Thyroid gland (tissue), 4 donors: ENCODE measurements at regions not wholly inside any gene's neighbourhood (a gene's known extent, or its start where the extent isn't known, plus 50 kb on each side); places are given as distances from the start of the nearest gene placed in this dataset.
"Not testable (repeated sequence)": the region's sequence is repeated elsewhere in the genome, so short reads cannot be mapped to it uniquely, and the experiment has no call there.

Experiments used
- DNase-seq, 2 donors: peaks; one replicate each; pipeline ENCODE4 v3.0.0-alpha.2; 2019
- H3K27ac ChIP-seq, 3 donors: fragments of 200-600 bp; sonication (generic); 1 replicate in 2 of 3; 2 replicates in 1 of 3; pipeline ENCODE4 v1.5.1; 2016 to 2019; ENCODE audit warnings: mild to moderate bottlenecking in 1 of 3, moderate library complexity in 1 of 3
- H3K27me3 ChIP-seq: fragments of 200-600 bp; sonication (generic); one replicate; pipeline ENCODE4 v1.5.1; 2019
- H3K36me3 ChIP-seq, 2 donors: fragments of 200-600 bp; sonication (generic); one replicate each; pipeline ENCODE4 v1.5.1; 2016 to 2019
- H3K4me1 ChIP-seq, 2 donors: fragments of 200-600 bp; sonication (generic); one replicate each; pipeline ENCODE4 v1.5.1; 2017 to 2019
- H3K4me3 ChIP-seq, 3 donors: fragments of 200-600 bp; sonication (generic); replicated peaks in 1 of 3; 1 replicate in 2 of 3; 2 replicates in 1 of 3; pipeline ENCODE4 v1.5.1; 2016; ENCODE audit warnings: mild to moderate bottlenecking in 1 of 3
- H3K9me3 ChIP-seq: fragments of 200-600 bp; sonication (generic); one replicate; pipeline ENCODE4 v1.5.1; 2017
- POLR2A ChIP-seq, 2 donors: fragments of 450-650 bp; IDR thresholded peaks; one replicate each; pipeline ENCODE4 v1.6.1; 2017; ENCODE audit warnings: antibody characterized with exemption in 2 of 2, mild to moderate bottlenecking in 2 of 2, moderate library complexity in 1 of 2
- WGBS, 2 donors: methylation state at CpG; one replicate each; pipeline ENCODE4 v1.1.5; 2017; 5-methylcytosine and 5-hydroxymethylcytosine counted together
- intact Hi-C: fragments of 100-400 bp; cut with DNase I; formaldehyde crosslinking; loops from one replicate; pipeline ENCODE4 v1.15.1; 2023
- TF ChIP-seq, protein P1 (sequence below), 6 experiments: fragments of 200-600 bp in 3 of 6; fragments of 450-650 bp in 3 of 6; sonication (generic) in 3 of 6; IDR thresholded peaks; one replicate each; pipeline ENCODE4 v1.5.1; 2016 to 2019; ENCODE audit warnings: antibody characterized with exemption in 6 of 6, mild to moderate bottlenecking in 2 of 6, inconsistent platforms in 1 of 6, moderate library complexity in 1 of 6

DNA sequence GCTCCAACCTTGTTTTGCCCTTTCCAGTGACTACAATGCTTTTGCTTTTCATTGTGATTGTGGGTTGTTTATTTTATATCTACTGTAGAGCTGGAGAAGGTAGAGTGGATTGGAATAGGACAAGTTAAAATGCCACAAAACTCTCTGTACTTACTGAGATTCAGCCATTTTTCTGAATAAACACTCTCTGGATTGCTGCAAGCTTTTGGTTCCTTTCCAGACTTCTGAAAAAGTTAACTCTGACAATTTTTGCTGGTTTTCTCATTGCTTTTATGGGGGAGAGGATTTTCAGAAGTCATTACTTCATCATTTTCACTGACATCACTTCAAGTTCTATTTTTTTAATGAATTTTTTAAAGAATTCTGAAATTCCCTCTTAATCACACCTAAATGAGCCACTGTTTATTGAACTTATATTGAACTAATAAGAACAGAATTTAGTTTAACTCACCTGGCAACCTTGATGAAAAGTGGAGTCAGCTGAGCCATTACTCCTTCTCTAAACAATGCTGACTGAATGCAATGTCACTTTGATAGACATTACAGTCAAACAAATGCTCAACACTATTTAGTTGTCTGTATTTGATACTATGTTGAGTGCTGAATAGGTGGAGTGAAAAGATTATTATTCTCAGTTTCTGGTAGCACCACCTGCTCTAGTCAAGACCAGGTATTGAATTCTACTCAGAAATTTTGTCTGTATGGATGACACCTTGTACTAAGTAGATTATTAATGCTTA, 303.5 kb downstream of the DLEU7 start:
- Histone ChIP-seq H3K9me3 (no peaks in the 10 kb centered on the region), H3K27ac (peak overlapping the region in 1 of 3 donors; percentile 5), H3K27me3 (no peaks in the 10 kb centered on the region), H3K36me3 (no peaks in the 10 kb centered on the region), H3K4me1 (peaks cover 7 to 10% of the 10 kb centered on the region in 2 donors), H3K4me3 (no peak overlapping the region)
- DNase-seq, result no peak
- TF ChIP-seq, protein P1, sequence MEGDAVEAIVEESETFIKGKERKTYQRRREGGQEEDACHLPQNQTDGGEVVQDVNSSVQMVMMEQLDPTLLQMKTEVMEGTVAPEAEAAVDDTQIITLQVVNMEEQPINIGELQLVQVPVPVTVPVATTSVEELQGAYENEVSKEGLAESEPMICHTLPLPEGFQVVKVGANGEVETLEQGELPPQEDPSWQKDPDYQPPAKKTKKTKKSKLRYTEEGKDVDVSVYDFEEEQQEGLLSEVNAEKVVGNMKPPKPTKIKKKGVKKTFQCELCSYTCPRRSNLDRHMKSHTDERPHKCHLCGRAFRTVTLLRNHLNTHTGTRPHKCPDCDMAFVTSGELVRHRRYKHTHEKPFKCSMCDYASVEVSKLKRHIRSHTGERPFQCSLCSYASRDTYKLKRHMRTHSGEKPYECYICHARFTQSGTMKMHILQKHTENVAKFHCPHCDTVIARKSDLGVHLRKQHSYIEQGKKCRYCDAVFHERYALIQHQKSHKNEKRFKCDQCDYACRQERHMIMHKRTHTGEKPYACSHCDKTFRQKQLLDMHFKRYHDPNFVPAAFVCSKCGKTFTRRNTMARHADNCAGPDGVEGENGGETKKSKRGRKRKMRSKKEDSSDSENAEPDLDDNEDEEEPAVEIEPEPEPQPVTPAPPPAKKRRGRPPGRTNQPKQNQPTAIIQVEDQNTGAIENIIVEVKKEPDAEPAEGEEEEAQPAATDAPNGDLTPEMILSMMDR (IDR thresholded peaks at IDR 0.05), result no peak
- TF ChIP-seq POLR2A (IDR thresholded peaks at IDR 0.05), result no peak
- intact Hi-C loops, result loop anchor here (10.0 kb wide), 1 partner anchor 415 kb away; no protein-coding TSS in a partner anchor

DNA sequence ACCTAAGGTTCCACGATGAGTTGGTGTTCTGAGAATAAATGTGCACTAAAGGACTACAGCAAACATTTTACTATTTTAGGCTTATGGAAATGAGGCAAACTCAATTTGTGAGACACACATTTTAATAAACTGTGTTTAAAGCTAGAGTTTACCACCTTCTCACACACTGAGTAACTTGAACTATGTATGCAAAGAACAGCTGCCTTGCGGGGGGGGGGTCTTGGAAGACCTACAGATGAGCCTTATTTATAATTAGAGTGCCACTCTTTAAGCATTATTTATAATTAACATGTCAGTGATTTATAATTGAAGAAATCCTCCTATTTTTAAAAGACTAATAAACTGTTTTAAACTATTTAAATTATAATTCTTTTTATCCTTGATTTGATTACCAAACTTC, 300.4 kb downstream of the DLEU7 start:
- intact Hi-C loops, result no loop called here

DNA sequence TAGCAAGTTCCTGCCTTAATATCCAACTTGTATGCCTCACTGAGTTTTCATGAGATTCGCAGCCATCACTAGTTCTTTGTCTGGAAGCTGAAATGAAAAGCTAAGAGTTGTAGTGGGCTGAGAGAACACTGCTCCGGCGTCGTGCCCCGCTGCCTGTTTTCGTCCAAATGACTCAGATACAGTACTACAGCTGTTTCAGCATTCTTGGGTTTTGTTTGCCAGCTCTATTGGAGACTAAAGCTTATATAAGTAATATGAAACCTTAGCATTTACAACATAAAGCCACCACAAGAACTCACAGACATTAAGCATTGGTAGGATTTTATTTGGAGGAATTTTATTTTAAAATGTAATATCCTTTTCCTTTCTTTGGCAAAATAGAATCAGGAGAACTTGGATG, 299.7 kb downstream of the DLEU7 start:
- Histone ChIP-seq H3K4me3 (no peak overlapping the region), H3K27ac (no peak overlapping the region), H3K4me1 (peaks cover 7 to 10% of the 10 kb centered on the region in 2 donors), H3K27me3 (no peaks in the 10 kb centered on the region), H3K9me3 (no peaks in the 10 kb centered on the region), H3K36me3 (no peaks in the 10 kb centered on the region)
- intact Hi-C loops, result no loop called here
- WGBS, 2 donors, result 31 to 43% methylated on average over 6 of the region's 6 CpGs
- peak; percentile 36 to 48 for DNase-seq
- TF ChIP-seq, protein P1 (IDR thresholded peaks at IDR 0.05), result no peak
- no peak for TF ChIP-seq POLR2A (IDR thresholded peaks at IDR 0.05)

More for the DNA sequence above, 300.4 kb downstream of the DLEU7 start:
- peaks cover 7 to 10% of the 10 kb centered on the region in 2 donors for H3K4me1 ChIP-seq
- DNase-seq, result no peak
- WGBS, 2 donors, result 56 to 87% methylated on average over 2 of the region's 2 CpGs
- no peaks in the 10 kb centered on the region for H3K9me3 ChIP-seq
- H3K4me3 ChIP-seq, result no peak overlapping the region
- no peak overlapping the region for H3K27ac ChIP-seq
- H3K36me3 ChIP-seq, result no peaks in the 10 kb centered on the region
- no peaks in the 10 kb centered on the region for H3K27me3 ChIP-seq
- TF ChIP-seq, protein P1 (IDR thresholded peaks at IDR 0.05), result no peak
- TF ChIP-seq POLR2A (IDR thresholded peaks at IDR 0.05), result no peak

DNA sequence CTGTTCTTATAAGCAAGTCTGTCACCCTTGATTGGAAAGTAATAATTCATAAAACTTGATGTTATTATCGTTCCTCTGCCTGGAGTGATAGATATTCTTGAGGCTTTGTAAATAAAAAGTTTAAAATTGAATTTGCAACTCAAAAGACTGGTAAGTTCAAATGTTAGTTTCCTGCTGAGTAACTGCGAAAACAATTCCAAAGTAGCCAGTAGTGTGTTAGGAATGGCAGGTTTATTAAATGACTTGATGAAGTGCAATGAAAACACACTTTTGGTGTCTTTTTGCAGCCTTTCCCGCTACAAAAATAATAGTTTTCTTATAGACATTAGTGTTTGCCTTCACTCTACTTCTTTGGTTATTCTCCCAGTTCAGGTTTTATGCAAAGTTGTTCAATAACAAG, 299.3 kb downstream of the DLEU7 start:
- intact Hi-C loops, result no loop called here
- no peaks in the 10 kb centered on the region for H3K9me3 ChIP-seq
- H3K36me3 ChIP-seq, result no peaks in the 10 kb centered on the region
- no peak for TF ChIP-seq POLR2A (IDR thresholded peaks at IDR 0.05)
- TF ChIP-seq, protein P1 (IDR thresholded peaks at IDR 0.05), result no peak
- H3K4me1 ChIP-seq, result peaks cover 4 to 7% of the 10 kb centered on the region in 2 donors
- no peak overlapping the region for H3K4me3 ChIP-seq
- no peak for DNase-seq
- H3K27me3 ChIP-seq, result no peaks in the 10 kb centered on the region
- WGBS, 2 donors, result 77 to 83% methylated on average over 3 of the region's 3 CpGs
- no peak overlapping the region for H3K27ac ChIP-seq

DNA sequence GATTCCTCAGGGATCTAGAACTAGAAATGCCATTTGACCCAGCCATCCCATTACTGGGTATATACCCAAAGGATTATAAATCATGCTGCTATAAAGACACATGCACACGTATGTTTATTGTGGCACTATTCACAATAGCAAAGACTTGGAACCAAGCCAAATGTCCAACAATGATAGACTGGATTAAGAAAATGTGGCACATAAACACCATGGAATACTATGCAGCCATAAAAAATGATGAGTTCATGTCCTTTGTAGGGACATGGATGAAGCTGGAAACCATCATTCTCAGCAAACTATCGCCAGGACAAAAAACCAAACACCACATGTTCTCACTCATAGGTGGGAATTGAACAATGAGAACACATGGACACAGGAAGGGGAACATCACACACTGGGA, 296.3 kb downstream of the DLEU7 start:
- 95 to 100% methylated on average over 2 of the region's 2 CpGs for WGBS, 2 donors

More for the DNA sequence above, 296.3 kb downstream of the DLEU7 start:
- intact Hi-C loops, DNase-seq, H3K4me3 ChIP-seq, H3K27me3 ChIP-seq, H3K4me1 ChIP-seq, H3K36me3 ChIP-seq, H3K27ac ChIP-seq, H3K9me3 ChIP-seq: not testable (repeated sequence)
